Heart left ventricle (tissue), 13 donors: ENCODE measurements at regions not wholly inside any gene's neighbourhood (a gene's known extent, or its start where the extent isn't known, plus 50 kb on each side); places are given as distances from the start of the nearest gene placed in this dataset.

Source experiments
- POLR2A ChIP-seq, 2 donors: fragments of 450-650 bp; IDR thresholded peaks; one replicate each; pipeline ENCODE4 v1.6.1; 2017; ENCODE audit warnings: antibody characterized with exemption in 2 of 2, mild to moderate bottlenecking in 2 of 2, moderate library complexity in 2 of 2
- TF ChIP-seq, protein P1 (sequence below), 12 donors: fragments of 200-600 bp; sonication (generic) in 4 of 12; IDR thresholded peaks; one replicate each; pipeline versions ENCODE4 v1.5.0 to v1.8.0; 2018 to 2022; ENCODE audit warnings: antibody characterized with exemption in 12 of 12, mild to moderate bottlenecking in 5 of 12
- donor health status: ischemic (EF 13 %, LVEDD 7.1; RV severe dilation, severe dysfunction).
- donor health status: DM: no; HTN: yes; CAD: no.
- donor health status: DM: no; HTN: no; CAD: no.
- donor health status: ischemic (EF 25% LVEDD 6.9; RV normal size, moderate dysfunction).
- donor health status: ischemic (EF 25% LVEDD 5.7; RV mildly dilated, moderate dysfunction).
- donor health status: ischemic (EF 35%, LVEDD 5.7; RV mildly dilated, moderate dysfunction).
- donor health status: nonischemic (EF 11% LVEDD 7.7; RV severe dilation, severe dysfunction).
- donor health status: DM: yes; HTN: yes; CAD: no.
- donor health status: PGD.
- donor health status: ischemic (EF 29% LVEDD 5.4; RV normal size, mild dysfunction).
- donor health status: nonischemic (EF 23%, LVEDD 6.1; RV moderate dilation, normal function).

DNA sequence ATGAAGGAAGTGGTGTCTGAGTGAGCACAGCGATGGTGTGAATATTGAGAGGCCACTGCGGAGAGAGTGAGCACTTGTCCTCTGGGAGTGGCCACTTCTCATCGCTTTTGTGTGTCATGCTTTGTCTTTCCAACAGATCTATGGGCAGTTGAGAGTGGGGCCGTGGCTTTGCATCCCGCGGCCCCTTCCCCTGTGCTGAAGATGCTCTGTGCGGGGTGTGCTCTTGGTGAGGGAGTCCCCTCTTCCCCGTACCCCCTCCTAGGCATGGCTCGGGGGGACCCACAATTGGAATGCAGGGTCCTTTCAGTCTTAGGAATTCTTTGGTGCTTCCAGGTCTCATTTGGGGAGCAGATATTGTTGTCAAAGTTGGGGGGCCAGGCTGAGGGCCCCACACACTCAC lies 197.3 kb upstream of the WSCD1 start:
- TF ChIP-seq, protein P1, sequence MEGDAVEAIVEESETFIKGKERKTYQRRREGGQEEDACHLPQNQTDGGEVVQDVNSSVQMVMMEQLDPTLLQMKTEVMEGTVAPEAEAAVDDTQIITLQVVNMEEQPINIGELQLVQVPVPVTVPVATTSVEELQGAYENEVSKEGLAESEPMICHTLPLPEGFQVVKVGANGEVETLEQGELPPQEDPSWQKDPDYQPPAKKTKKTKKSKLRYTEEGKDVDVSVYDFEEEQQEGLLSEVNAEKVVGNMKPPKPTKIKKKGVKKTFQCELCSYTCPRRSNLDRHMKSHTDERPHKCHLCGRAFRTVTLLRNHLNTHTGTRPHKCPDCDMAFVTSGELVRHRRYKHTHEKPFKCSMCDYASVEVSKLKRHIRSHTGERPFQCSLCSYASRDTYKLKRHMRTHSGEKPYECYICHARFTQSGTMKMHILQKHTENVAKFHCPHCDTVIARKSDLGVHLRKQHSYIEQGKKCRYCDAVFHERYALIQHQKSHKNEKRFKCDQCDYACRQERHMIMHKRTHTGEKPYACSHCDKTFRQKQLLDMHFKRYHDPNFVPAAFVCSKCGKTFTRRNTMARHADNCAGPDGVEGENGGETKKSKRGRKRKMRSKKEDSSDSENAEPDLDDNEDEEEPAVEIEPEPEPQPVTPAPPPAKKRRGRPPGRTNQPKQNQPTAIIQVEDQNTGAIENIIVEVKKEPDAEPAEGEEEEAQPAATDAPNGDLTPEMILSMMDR (IDR thresholded peaks at IDR 0.05) = no peak
- TF ChIP-seq POLR2A (IDR thresholded peaks at IDR 0.05) = no peak
